ENCODE measurements at regions not wholly inside any gene's neighbourhood (a gene's known extent, or its start where the extent isn't known, plus 50 kb on each side); places are given as distances from the start of the nearest gene placed in this dataset.
"Not testable (repeated sequence)": the region's sequence is repeated elsewhere in the genome, so short reads cannot be mapped to it uniquely, and the experiment has no call there.

DNA sequence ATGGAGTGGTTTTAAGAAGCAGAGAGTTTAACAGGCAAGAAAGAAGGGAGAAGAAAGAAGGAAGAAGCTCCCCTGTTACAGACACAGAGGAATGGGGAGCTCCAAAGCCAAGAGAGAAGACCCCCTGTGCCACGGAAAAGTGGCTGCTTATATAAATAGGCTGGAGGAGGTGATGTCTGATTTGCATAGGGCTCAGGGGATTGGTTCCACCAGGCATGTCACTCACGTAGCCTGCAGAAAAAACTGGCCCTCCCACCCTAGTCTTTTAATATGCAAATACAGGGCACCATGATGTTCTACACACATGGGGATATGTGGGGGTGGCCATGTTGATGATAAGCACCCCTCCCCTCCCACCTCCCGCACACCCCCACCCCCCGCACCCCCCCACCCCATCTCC, 99.6 kb downstream of the ETS2 start:
- TF ChIP-seq, protein P1, sequence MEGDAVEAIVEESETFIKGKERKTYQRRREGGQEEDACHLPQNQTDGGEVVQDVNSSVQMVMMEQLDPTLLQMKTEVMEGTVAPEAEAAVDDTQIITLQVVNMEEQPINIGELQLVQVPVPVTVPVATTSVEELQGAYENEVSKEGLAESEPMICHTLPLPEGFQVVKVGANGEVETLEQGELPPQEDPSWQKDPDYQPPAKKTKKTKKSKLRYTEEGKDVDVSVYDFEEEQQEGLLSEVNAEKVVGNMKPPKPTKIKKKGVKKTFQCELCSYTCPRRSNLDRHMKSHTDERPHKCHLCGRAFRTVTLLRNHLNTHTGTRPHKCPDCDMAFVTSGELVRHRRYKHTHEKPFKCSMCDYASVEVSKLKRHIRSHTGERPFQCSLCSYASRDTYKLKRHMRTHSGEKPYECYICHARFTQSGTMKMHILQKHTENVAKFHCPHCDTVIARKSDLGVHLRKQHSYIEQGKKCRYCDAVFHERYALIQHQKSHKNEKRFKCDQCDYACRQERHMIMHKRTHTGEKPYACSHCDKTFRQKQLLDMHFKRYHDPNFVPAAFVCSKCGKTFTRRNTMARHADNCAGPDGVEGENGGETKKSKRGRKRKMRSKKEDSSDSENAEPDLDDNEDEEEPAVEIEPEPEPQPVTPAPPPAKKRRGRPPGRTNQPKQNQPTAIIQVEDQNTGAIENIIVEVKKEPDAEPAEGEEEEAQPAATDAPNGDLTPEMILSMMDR (IDR thresholded peaks at IDR 0.05; ENCODE audit: low read depth, low read length) = no peak
- TF ChIP-seq POLR2A (IDR thresholded peaks at IDR 0.05; ENCODE audit: extremely low read depth, insufficient read length) = no peak
- H3K4me3 ChIP-seq (ENCODE audit: low read depth, low read length) = no peak overlapping the region
- no peak for DNase-seq (ENCODE audit: low read depth)

DNA sequence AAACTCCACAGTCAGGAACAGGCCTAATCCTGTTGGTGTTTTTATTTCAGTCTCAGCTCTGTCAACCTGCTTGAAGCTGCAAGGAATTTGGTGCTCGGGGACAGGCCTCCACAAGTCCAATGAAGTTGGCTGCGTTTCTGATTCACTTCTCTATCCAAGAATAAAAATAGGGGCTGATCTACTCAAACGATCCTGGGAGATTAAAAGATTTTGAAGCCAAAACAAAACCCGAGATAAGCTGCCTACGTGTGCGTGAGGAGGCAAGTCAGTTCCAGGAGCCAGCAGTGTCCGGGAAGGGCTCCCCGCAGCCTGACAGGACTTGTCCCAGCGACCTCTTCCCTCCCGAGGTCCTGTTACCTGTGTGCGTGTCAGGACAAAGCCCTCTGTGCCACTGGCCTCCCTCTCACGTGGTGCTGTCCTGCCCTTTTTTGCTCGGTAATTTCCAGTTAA, 98.0 kb downstream of the ETS2 start:
- H3K4me3 ChIP-seq (ENCODE audit: low read depth, low read length) = no peak overlapping the region
- TF ChIP-seq MAX (IDR thresholded peaks at IDR 0.05; ENCODE audit: low read depth, low read length) (no peak), POLR2A (IDR thresholded peaks at IDR 0.05; ENCODE audit: extremely low read depth, insufficient read length) (no peak), MYC (IDR thresholded peaks at IDR 0.05; ENCODE audit: low read depth, low read length) (no peak)
- TF ChIP-seq, protein P1 (IDR thresholded peaks at IDR 0.05; ENCODE audit: low read depth, low read length) = no peak
- DNase-seq (ENCODE audit: low read depth) = no peak

GRCh38 chr21:38902608-38903445, 97.1 kb downstream of the ETS2 start:
- no peak overlapping the region for H3K4me3 ChIP-seq (ENCODE audit: low read depth, low read length)
- no peak for DNase-seq (ENCODE audit: low read depth)
- TF ChIP-seq, protein P1 (IDR thresholded peaks at IDR 0.05; ENCODE audit: low read depth, low read length) = no peak
- TF ChIP-seq POLR2A (IDR thresholded peaks at IDR 0.05; ENCODE audit: extremely low read depth, insufficient read length) (no peak), MYC (IDR thresholded peaks at IDR 0.05; ENCODE audit: low read depth, low read length) (no peak), MAX (IDR thresholded peaks at IDR 0.05; ENCODE audit: low read depth, low read length) (no peak)

DNA sequence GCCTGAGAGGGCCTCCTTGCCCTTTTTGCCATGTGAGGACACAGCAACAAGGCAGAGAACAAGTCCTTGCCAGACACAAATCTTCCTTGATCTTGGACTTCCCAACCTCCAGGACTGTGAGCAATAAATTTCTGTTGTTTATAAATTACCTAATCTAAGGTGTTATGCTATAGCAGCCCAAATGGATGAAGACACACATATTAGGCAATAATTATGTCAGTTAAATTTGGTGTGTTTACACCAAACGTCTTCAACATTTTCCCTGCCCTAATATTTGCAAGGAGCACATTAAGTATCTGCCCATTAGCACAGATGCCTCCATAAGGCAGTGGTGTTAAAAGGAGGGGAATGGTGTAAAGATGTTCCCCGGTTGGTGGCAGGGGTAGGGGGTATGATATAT, 94.8 kb downstream of the ETS2 start:
- H3K4me3 ChIP-seq (ENCODE audit: low read depth, low read length) = no peak overlapping the region
- no peak for DNase-seq (ENCODE audit: low read depth)
- no peak for TF ChIP-seq POLR2A (IDR thresholded peaks at IDR 0.05; ENCODE audit: extremely low read depth, insufficient read length)
- TF ChIP-seq, protein P1 (IDR thresholded peaks at IDR 0.05; ENCODE audit: low read depth, low read length) = no peak

DNA sequence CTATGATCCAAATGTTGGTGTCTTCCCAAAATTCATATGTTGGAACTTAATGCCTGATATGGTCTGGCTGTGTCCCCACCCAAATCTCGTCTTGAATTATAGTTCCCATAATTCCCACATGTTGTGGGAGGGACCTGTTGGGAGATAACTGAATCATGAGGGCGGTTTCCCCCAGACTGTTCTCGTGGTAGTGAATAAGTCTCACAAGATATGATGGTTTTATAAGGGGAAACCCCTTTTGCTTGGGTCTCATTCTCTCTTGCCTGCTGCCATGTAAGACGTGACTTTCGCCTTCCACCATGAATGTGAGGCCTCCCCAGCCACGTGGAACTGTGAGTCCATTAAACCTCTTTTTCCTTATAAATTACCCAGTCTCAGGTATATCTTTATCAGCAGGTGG, 94.3 kb downstream of the ETS2 start:
- not testable (repeated sequence) for H3K4me3 ChIP-seq (ENCODE audit: low read depth, low read length); DNase-seq (ENCODE audit: low read depth)

GRCh38 chr21:38899277-38899947, 93.7 kb downstream of the ETS2 start:
- DNase-seq (ENCODE audit: low read depth) = no peak
- TF ChIP-seq POLR2A (IDR thresholded peaks at IDR 0.05; ENCODE audit: extremely low read depth, insufficient read length) = no peak
- TF ChIP-seq MAX (IDR thresholded peaks at IDR 0.05; ENCODE audit: low read depth, low read length) = no peak
- TF ChIP-seq, protein P1 (IDR thresholded peaks at IDR 0.05; ENCODE audit: low read depth, low read length) = no peak
- TF ChIP-seq MYC (IDR thresholded peaks at IDR 0.05; ENCODE audit: low read depth, low read length) = no peak
- no peak overlapping the region for H3K4me3 ChIP-seq (ENCODE audit: low read depth, low read length)
